ENCODE measurements at regions not wholly inside any gene's neighbourhood (a gene's known extent, or its start where the extent isn't known, plus 50 kb on each side); places are given as distances from the start of the nearest gene placed in this dataset.

DNA sequence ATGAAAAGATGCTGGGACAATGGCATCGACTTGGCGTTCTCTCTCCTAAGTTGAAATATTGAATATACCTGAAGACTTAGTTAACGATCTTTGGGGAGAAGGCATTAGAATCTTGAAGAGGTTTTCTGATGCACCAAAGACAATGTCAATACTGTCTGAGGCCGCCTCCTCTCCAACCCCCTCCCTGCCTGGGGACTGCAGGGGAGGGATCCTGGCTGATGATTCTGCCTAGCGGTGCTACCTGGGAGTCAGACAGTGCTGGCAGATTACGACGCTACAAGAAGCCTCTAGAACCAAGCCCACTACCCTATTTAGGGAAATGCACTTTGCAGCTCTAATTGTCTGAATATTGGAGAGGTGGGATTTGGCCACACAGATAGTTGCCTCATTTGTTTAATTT lies 145.6 kb upstream of the HABP2 start:
- Histone ChIP-seq H3K27me3 (ENCODE audit: insufficient read depth, low read depth, low read length) (no peaks in the 10 kb centered on the region), H3K79me2 (replicated peaks; ENCODE audit: insufficient read depth, low read length) (no peaks in the 10 kb centered on the region), H3K27ac (ENCODE audit: low read length) (no peak overlapping the region), H3K9ac (ENCODE audit: low read length) (no peak overlapping the region), H3K9me2 (ENCODE audit: insufficient read depth, low read length) (no peaks in the 10 kb centered on the region), H3F3A (ENCODE audit: insufficient read depth, low read length, poor library complexity, severe bottlenecking) (no peaks in the 10 kb centered on the region), H4K20me1 (ENCODE audit: insufficient read depth) (no peaks in the 10 kb centered on the region), H3K36me3 (ENCODE audit: insufficient read depth, low read length) (no peaks in the 10 kb centered on the region), H3K4me3 (ENCODE audit: low read length) (no peak overlapping the region), H2AFZ (ENCODE audit: low read depth, low read length) (no peak overlapping the region), H3K4me2 (ENCODE audit: low read length) (no peak overlapping the region), H3K9me3 (ENCODE audit: low read length) (no peaks in the 10 kb centered on the region)
- TF ChIP-seq SMC3 (conservative IDR thresholded peaks at IDR 0.05; ENCODE audit: poor library complexity) (no peak), POLR2AphosphoS5 (IDR thresholded peaks at IDR 0.05) (no peak), EP300 (conservative IDR thresholded peaks at IDR 0.05; ENCODE audit: poor library complexity, severe bottlenecking) (no peak), EZH2 (IDR thresholded peaks at IDR 0.05; ENCODE audit: borderline replicate concordance, insufficient read depth, low read length, poor library complexity, severe bottlenecking) (no peak), TAF1 (IDR thresholded peaks at IDR 0.05; ENCODE audit: low read depth) (no peak), MXI1 (conservative IDR thresholded peaks at IDR 0.05; ENCODE audit: poor library complexity, severe bottlenecking) (no peak)
- TF ChIP-seq, protein P1, sequence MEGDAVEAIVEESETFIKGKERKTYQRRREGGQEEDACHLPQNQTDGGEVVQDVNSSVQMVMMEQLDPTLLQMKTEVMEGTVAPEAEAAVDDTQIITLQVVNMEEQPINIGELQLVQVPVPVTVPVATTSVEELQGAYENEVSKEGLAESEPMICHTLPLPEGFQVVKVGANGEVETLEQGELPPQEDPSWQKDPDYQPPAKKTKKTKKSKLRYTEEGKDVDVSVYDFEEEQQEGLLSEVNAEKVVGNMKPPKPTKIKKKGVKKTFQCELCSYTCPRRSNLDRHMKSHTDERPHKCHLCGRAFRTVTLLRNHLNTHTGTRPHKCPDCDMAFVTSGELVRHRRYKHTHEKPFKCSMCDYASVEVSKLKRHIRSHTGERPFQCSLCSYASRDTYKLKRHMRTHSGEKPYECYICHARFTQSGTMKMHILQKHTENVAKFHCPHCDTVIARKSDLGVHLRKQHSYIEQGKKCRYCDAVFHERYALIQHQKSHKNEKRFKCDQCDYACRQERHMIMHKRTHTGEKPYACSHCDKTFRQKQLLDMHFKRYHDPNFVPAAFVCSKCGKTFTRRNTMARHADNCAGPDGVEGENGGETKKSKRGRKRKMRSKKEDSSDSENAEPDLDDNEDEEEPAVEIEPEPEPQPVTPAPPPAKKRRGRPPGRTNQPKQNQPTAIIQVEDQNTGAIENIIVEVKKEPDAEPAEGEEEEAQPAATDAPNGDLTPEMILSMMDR (IDR thresholded peaks at IDR 0.05; ENCODE audit: poor library complexity, severe bottlenecking): no peak

GRCh38 chr10:113409175-113409574 lies 143.7 kb upstream of the HABP2 start:
- no peak overlapping the region for H3K9ac ChIP-seq (ENCODE audit: low read length)
- no peaks in the 10 kb centered on the region for H3K36me3 ChIP-seq (ENCODE audit: insufficient read depth, low read length)
- H2AFZ ChIP-seq (ENCODE audit: low read depth, low read length): no peak overlapping the region
- TF ChIP-seq EP300 (conservative IDR thresholded peaks at IDR 0.05; ENCODE audit: poor library complexity, severe bottlenecking) (no peak), MXI1 (conservative IDR thresholded peaks at IDR 0.05; ENCODE audit: poor library complexity, severe bottlenecking) (no peak), SMC3 (conservative IDR thresholded peaks at IDR 0.05; ENCODE audit: poor library complexity) (no peak), TAF1 (IDR thresholded peaks at IDR 0.05; ENCODE audit: low read depth) (no peak), POLR2AphosphoS5 (IDR thresholded peaks at IDR 0.05) (no peak), RAD21 (conservative IDR thresholded peaks at IDR 0.05) (no peak), EZH2 (IDR thresholded peaks at IDR 0.05; ENCODE audit: borderline replicate concordance, insufficient read depth, low read length, poor library complexity, severe bottlenecking) (no peak), REST (IDR thresholded peaks at IDR 0.05; ENCODE audit: borderline replicate concordance) (no peak)
- TF ChIP-seq, protein P1 (IDR thresholded peaks at IDR 0.05; ENCODE audit: poor library complexity, severe bottlenecking): no peak
- no peaks in the 10 kb centered on the region for H4K20me1 ChIP-seq (ENCODE audit: insufficient read depth)
- H3K79me2 ChIP-seq (replicated peaks; ENCODE audit: insufficient read depth, low read length): no peaks in the 10 kb centered on the region
- H3K4me2 ChIP-seq (ENCODE audit: low read length): no peak overlapping the region
- H3K27me3 ChIP-seq (ENCODE audit: insufficient read depth, low read depth, low read length): no peaks in the 10 kb centered on the region
- no peak overlapping the region for H3K4me3 ChIP-seq (ENCODE audit: low read length)
- no peaks in the 10 kb centered on the region for H3K9me2 ChIP-seq (ENCODE audit: insufficient read depth, low read length)
- H3F3A ChIP-seq (ENCODE audit: insufficient read depth, low read length, poor library complexity, severe bottlenecking): no peaks in the 10 kb centered on the region
- H3K9me3 ChIP-seq (ENCODE audit: low read length): no peaks in the 10 kb centered on the region
- H3K27ac ChIP-seq (ENCODE audit: low read length): no peak overlapping the region
